Endothelial cell of umbilical vein (primary cell): ENCODE measurements at regions not wholly inside any gene's neighbourhood (a gene's known extent, or its start where the extent isn't known, plus 50 kb on each side); places are given as distances from the start of the nearest gene placed in this dataset.

Experiments
- BruUV-seq: library from RNA; stranded (reverse); fragments of 400-500 nt; replicated peaks from 2 replicates; lab custom pipeline; 2021; lab: Mats Ljungman, UMichigan
- CTCF ChIA-PET: fragments of 300-600, 350-600 bp; sonication (Branson Sonifier 250); formaldehyde crosslinking; loops from one replicate; lab custom pipeline; 2021; ENCODE audit warnings: antibody characterized with exemption, inconsistent platforms; lab: Charles Lee
- POLR2A ChIA-PET: fragments of 300-600, 350-600 bp; sonication (Branson Sonifier 250); formaldehyde crosslinking; loops from one replicate; lab custom pipeline; 2021; ENCODE audit warnings: antibody characterized with exemption, inconsistent platforms; lab: Charles Lee
- DNase-seq: peaks from one replicate; pipeline ENCODE4 v3.0.0-alpha.2; 2011; ENCODE audit warnings: low read depth, low spot score
- FAIRE-seq: peaks from 2 replicates; lab custom pipeline; 2011; peaks lifted over from hg19 to GRCh38; lab: Jason Lieb, UNC
- H2AFZ ChIP-seq: 2 replicates; pipeline ENCODE4 v1.6.0; 2012; ENCODE audit warnings: low read depth, low read length, control low read depth, inconsistent platforms
- H3K27ac ChIP-seq: 2 replicates; pipeline ENCODE4 v1.5.1; 2011; ENCODE audit warnings: low read depth, mild to moderate bottlenecking, control low read depth, low read length, moderate library complexity; ENCODE audit not compliant: insufficient read depth
- H3K27me3 ChIP-seq, 2 experiments: 2 replicates each; pipeline versions ENCODE4 v1.6.0 to v1.6.1; 2011; ENCODE audit warnings: low read length in 2 of 2, mixed read lengths in 1 of 2; ENCODE audit not compliant: control insufficient read depth in 2 of 2, insufficient read depth in 2 of 2
- H3K36me3 ChIP-seq, 2 experiments: 2 replicates in 1 of 2; 3 replicates in 1 of 2; pipeline ENCODE4 v1.5.1; 2011; ENCODE audit warnings: low read length in 2 of 2, mild to moderate bottlenecking in 1 of 2, moderate library complexity in 1 of 2; ENCODE audit not compliant: control insufficient read depth in 2 of 2, insufficient read depth in 2 of 2; ENCODE audit errors: extremely low read depth in 1 of 2
- H3K4me1 ChIP-seq: 3 replicates; pipeline ENCODE4 v1.5.1; 2011; ENCODE audit warnings: mild to moderate bottlenecking, low read length; ENCODE audit not compliant: control insufficient read depth, insufficient read depth; ENCODE audit errors: extremely low read depth
- H3K4me2 ChIP-seq: 2 replicates; pipeline ENCODE4 v1.6.1; 2011; ENCODE audit warnings: low read length, control low read depth, mixed read lengths; ENCODE audit not compliant: insufficient read depth
- H3K4me3 ChIP-seq, 3 experiments: fragments of 200-600 bp in 1 of 3; sonication (generic), shearing (Covaris generic) in 1 of 3; replicated peaks in 1 of 3; 2 replicates each; pipeline ENCODE4 v1.5.1; 2011 to 2016; ENCODE audit warnings: control low read depth in 3 of 3, low read length in 3 of 3, mild to moderate bottlenecking in 2 of 3, inconsistent platforms in 1 of 3, low read depth in 1 of 3, moderate library complexity in 1 of 3; ENCODE audit not compliant: insufficient read depth in 1 of 3
- H3K79me2 ChIP-seq: 2 replicates; pipeline ENCODE4 v1.6.0; 2012; ENCODE audit warnings: low read length, inconsistent platforms; ENCODE audit not compliant: control insufficient read depth, insufficient read depth
- H3K9ac ChIP-seq: replicated peaks from 2 replicates; pipeline ENCODE3; 2011; ENCODE audit warnings: low read length, control low read depth; ENCODE audit not compliant: insufficient read depth; ENCODE audit errors: extremely low read depth
- H3K9me1 ChIP-seq: replicated peaks from 3 replicates; pipeline ENCODE4 v1.6.0; 2011; ENCODE audit warnings: mild to moderate bottlenecking, low read length; ENCODE audit not compliant: control insufficient read depth, insufficient read depth; ENCODE audit errors: extremely low read depth
- H3K9me3 ChIP-seq: replicated peaks from 2 replicates; pipeline ENCODE4 v1.5.1; 2012; ENCODE audit warnings: low read length, inconsistent platforms; ENCODE audit not compliant: control insufficient read depth, insufficient read depth
- H4K20me1 ChIP-seq: replicated peaks from 2 replicates; pipeline ENCODE3; 2011; ENCODE audit warnings: mild to moderate bottlenecking, low read length; ENCODE audit not compliant: control insufficient read depth, insufficient read depth; ENCODE audit errors: extremely low read depth
- EZH2 ChIP-seq: IDR thresholded peaks from 2 replicates; pipeline ENCODE4 v1.6.1; 2012; ENCODE audit warnings: borderline replicate concordance, low read depth, mild to moderate bottlenecking, moderate library complexity, low read length, inconsistent platforms; ENCODE audit not compliant: severe bottlenecking
- FOS ChIP-seq: IDR thresholded peaks from 2 replicates; pipeline ENCODE4 v1.6.1; 2011; ENCODE audit warnings: mild to moderate bottlenecking, low read length, moderate library complexity, borderline replicate concordance; ENCODE audit not compliant: insufficient read depth
- GATA2 ChIP-seq: IDR thresholded peaks from 2 replicates; pipeline ENCODE4 v1.7.0; 2011; ENCODE audit warnings: low read depth, mild to moderate bottlenecking, moderate library complexity, mixed read lengths, low read length; ENCODE audit not compliant: insufficient read length, insufficient read depth
- JUN ChIP-seq: IDR thresholded peaks from 2 replicates; pipeline ENCODE4 v1.6.1; 2011; ENCODE audit warnings: borderline replicate concordance, low read depth; ENCODE audit not compliant: insufficient read length, insufficient read depth
- MYC ChIP-seq: IDR thresholded peaks from one replicate; pipeline ENCODE4 v1.6.1; 2011; ENCODE audit warnings: mild to moderate bottlenecking, low read depth, low read length
- POLR2A ChIP-seq: IDR thresholded peaks from 2 replicates; pipeline ENCODE4 v1.6.1; 2012; ENCODE audit warnings: low read depth, mild to moderate bottlenecking, control low read depth, low read length
- POLR2AphosphoS5 ChIP-seq: IDR thresholded peaks from 2 replicates; pipeline ENCODE4 v1.6.1; 2012; ENCODE audit warnings: low read depth, mild to moderate bottlenecking, control low read depth, low read length, moderate library complexity; ENCODE audit not compliant: insufficient read depth
- dilution Hi-C: fragments of 300-500 bp; cut with MboI; formaldehyde crosslinking; loops from one replicate; pipeline ENCODE4 v1.15.0; 2019; ENCODE audit warnings: low sequenced_read_pairs; ENCODE audit not compliant: extremely low pct_ligation_motif_present
- intact Hi-C: fragments of 100-400 bp; cut with micrococcal nuclease; formaldehyde crosslinking; loops from one replicate; pipeline ENCODE4 v1.10.0; 2022
- TF ChIP-seq, protein P1 (sequence below), 2 donors: IDR thresholded peaks; 1 replicate in 1 of 2; 2 replicates in 1 of 2; pipeline ENCODE4 v1.5.1; 2011; ENCODE audit warnings: low read length in 2 of 2, mild to moderate bottlenecking in 2 of 2, moderate library complexity in 2 of 2, control low read depth in 1 of 2, inconsistent platforms in 1 of 2, low read depth in 1 of 2; ENCODE audit not compliant: insufficient read depth in 1 of 2; ENCODE audit errors: extremely low read depth in 1 of 2
- TF ChIP-seq, protein P2 (sequence below): IDR thresholded peaks from 2 replicates; pipeline ENCODE4 v1.6.1; 2011; ENCODE audit not compliant: insufficient read depth, insufficient read length

- dilution Hi-C loops = no loop called here
- POLR2A ChIA-PET = no interaction called here
- no peak for FAIRE-seq
Observed at GRCh38 chr20:2242678-2243077, 53.1 kb upstream of the TGM3 start.

More at GRCh38 chr20:2242678-2243077, 53.1 kb upstream of the TGM3 start:
- no peak for DNase-seq
- no peak overlapping the region for H3K4me2 ChIP-seq
- no peaks in the 10 kb centered on the region for H3K9me1 ChIP-seq
- CTCF ChIA-PET = no interaction called here
- H4K20me1 ChIP-seq = no peaks in the 10 kb centered on the region
- no peaks in the 10 kb centered on the region for H3K79me2 ChIP-seq
- H3K9ac ChIP-seq = no peak overlapping the region
- no peaks in the 10 kb centered on the region for H3K36me3 ChIP-seq
- no peaks in the 10 kb centered on the region for H3K9me3 ChIP-seq
- no peak overlapping the region for H3K27ac ChIP-seq
- TF ChIP-seq POLR2A (no peak), FOS (no peak), MYC (no peak), POLR2AphosphoS5 (no peak), JUN (no peak), GATA2 (no peak), EZH2 (no peak)
- TF ChIP-seq, protein P1, sequence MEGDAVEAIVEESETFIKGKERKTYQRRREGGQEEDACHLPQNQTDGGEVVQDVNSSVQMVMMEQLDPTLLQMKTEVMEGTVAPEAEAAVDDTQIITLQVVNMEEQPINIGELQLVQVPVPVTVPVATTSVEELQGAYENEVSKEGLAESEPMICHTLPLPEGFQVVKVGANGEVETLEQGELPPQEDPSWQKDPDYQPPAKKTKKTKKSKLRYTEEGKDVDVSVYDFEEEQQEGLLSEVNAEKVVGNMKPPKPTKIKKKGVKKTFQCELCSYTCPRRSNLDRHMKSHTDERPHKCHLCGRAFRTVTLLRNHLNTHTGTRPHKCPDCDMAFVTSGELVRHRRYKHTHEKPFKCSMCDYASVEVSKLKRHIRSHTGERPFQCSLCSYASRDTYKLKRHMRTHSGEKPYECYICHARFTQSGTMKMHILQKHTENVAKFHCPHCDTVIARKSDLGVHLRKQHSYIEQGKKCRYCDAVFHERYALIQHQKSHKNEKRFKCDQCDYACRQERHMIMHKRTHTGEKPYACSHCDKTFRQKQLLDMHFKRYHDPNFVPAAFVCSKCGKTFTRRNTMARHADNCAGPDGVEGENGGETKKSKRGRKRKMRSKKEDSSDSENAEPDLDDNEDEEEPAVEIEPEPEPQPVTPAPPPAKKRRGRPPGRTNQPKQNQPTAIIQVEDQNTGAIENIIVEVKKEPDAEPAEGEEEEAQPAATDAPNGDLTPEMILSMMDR (IDR thresholded peaks at IDR 0.05; ENCODE audit: extremely low read depth in 1 of 2, insufficient read depth in 1 of 2, low read depth in 1 of 2, low read length in 2 of 2) = no peak
- TF ChIP-seq, protein P2, sequence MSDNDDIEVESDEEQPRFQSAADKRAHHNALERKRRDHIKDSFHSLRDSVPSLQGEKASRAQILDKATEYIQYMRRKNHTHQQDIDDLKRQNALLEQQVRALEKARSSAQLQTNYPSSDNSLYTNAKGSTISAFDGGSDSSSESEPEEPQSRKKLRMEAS = no peak
- H2AFZ ChIP-seq = no peak overlapping the region
- BruUV-seq = no TSS peak
- H3K4me1 ChIP-seq = no peaks in the 10 kb centered on the region
- no peak overlapping the region for H3K4me3 ChIP-seq
- H3K27me3 ChIP-seq = peaks cover 3 to 5% of the 10 kb centered on the region in 2 experiments
- intact Hi-C loops = no loop called here
